B cell (primary cell): ENCODE measurements at regions not wholly inside any gene's neighbourhood (a gene's known extent, or its start where the extent isn't known, plus 50 kb on each side); places are given as distances from the start of the nearest gene placed in this dataset.
"Not testable (repeated sequence)": the region's sequence is repeated elsewhere in the genome, so short reads cannot be mapped to it uniquely, and the experiment has no call there.

ENCODE experiments used
- CTCF ChIP-seq: fragments of 200-600 bp; IDR thresholded peaks from one replicate; pipeline ENCODE4 v1.8.0; 2022; ENCODE audit warnings: antibody characterized with exemption, mild to moderate bottlenecking
- EZH2 ChIP-seq: IDR thresholded peaks from 2 replicates; pipeline ENCODE4 v1.6.1; 2012; ENCODE audit warnings: borderline replicate concordance, low read depth, mild to moderate bottlenecking, moderate library complexity, low read length; ENCODE audit not compliant: insufficient read depth, poor library complexity, severe bottlenecking

- not testable (repeated sequence) for TF ChIP-seq CTCF, EZH2
Measured at GRCh38 chr21:10348150-10348549, 173.2 kb upstream of the TPTE start.
